GM19468 (cell line): ENCODE measurements at regions not wholly inside any gene's neighbourhood (a gene's known extent, or its start where the extent isn't known, plus 50 kb on each side); places are given as distances from the start of the nearest gene placed in this dataset.

Source experiments
- ATAC-seq: cut with Tn5 transposase; IDR thresholded peaks from one replicate; pipeline ENCODE4 v1.9.1; 2021; ENCODE audit warnings: mild to moderate bottlenecking, moderate library complexity, moderate number of reproducible peaks; ENCODE audit not compliant: unreplicated experiment; ENCODE audit errors: extremely low read depth

- no peak for ATAC-seq
Observed at GRCh38 chr22:47448231-47449223, 686.1 kb downstream of the TBC1D22A start.

- ATAC-seq, result no peak
Observed at GRCh38 chr22:47446821-47447810, 684.7 kb downstream of the TBC1D22A start.

- ATAC-seq, result no peak
Observed at GRCh38 chr22:47446331-47446730, 683.9 kb downstream of the TBC1D22A start.

GRCh38 chr22:47445716-47446290 lies 683.4 kb downstream of the TBC1D22A start:
- no peak for ATAC-seq

- no peak for ATAC-seq
Observed at GRCh38 chr22:47445212-47445611, 682.8 kb downstream of the TBC1D22A start.

- no peak for ATAC-seq
Observed at GRCh38 chr22:47444746-47445065, 682.3 kb downstream of the TBC1D22A start.

GRCh38 chr22:47443836-47444745 lies 681.6 kb downstream of the TBC1D22A start:
- ATAC-seq, result no peak

GRCh38 chr22:47442821-47443220 lies 680.4 kb downstream of the TBC1D22A start:
- ATAC-seq, result no peak

GRCh38 chr22:47439643-47440265 lies 677.3 kb downstream of the TBC1D22A start:
- no peak for ATAC-seq

- ATAC-seq, result no peak
Observed at GRCh38 chr22:47437636-47438035, 675.2 kb downstream of the TBC1D22A start.

GRCh38 chr22:47437110-47437509 lies 674.7 kb downstream of the TBC1D22A start:
- no peak for ATAC-seq

- no peak for ATAC-seq
Observed at GRCh38 chr22:47435826-47436225, 673.4 kb downstream of the TBC1D22A start.

- no peak for ATAC-seq
Observed at GRCh38 chr22:47435204-47435487, 672.7 kb downstream of the TBC1D22A start.

GRCh38 chr22:47434336-47435203 lies 672.1 kb downstream of the TBC1D22A start:
- ATAC-seq, result no peak

- ATAC-seq, result no peak
Observed at GRCh38 chr22:47433627-47434026, 671.2 kb downstream of the TBC1D22A start.

GRCh38 chr22:47432683-47433082 lies 670.2 kb downstream of the TBC1D22A start:
- no peak for ATAC-seq

GRCh38 chr22:47423861-47424820 lies 661.7 kb downstream of the TBC1D22A start:
- ATAC-seq, result no peak
